CD14-positive monocyte (primary cell): ENCODE measurements at regions not wholly inside any gene's neighbourhood (a gene's known extent, or its start where the extent isn't known, plus 50 kb on each side); places are given as distances from the start of the nearest gene placed in this dataset.

Experiments used
- DNase-seq, 3 donors: peaks; one replicate each; pipeline ENCODE4 v3.0.0-alpha.2; 2011 to 2022
- H2AFZ ChIP-seq: 2 replicates; pipeline ENCODE4 v1.6.0; 2012; ENCODE audit warnings: mild to moderate bottlenecking, low read depth, low read length, inconsistent platforms; ENCODE audit not compliant: insufficient read depth, poor library complexity, severe bottlenecking
- H3K27ac ChIP-seq, 2 donors: 1 replicate in 1 of 2; 2 replicates in 1 of 2; pipeline ENCODE4 v1.5.1; 2012 to 2013; ENCODE audit warnings: low read length in 2 of 2, control low read depth in 1 of 2, inconsistent platforms in 1 of 2, low read depth in 1 of 2, mild to moderate bottlenecking in 1 of 2
- H3K27me3 ChIP-seq, 2 donors: one replicate each; pipeline versions ENCODE4 v1.6.0 to v1.6.1; 2011 to 2013; ENCODE audit warnings: low read length in 2 of 2; ENCODE audit not compliant: control insufficient read depth in 2 of 2, insufficient read depth in 2 of 2
- H3K36me3 ChIP-seq, 2 donors: replicated peaks in 1 of 2; 1 replicate in 1 of 2; 2 replicates in 1 of 2; pipeline versions ENCODE4 v1.5.1 to v1.6.1; 2012 to 2013; ENCODE audit warnings: low read length in 2 of 2, control low read depth in 1 of 2, inconsistent platforms in 1 of 2, mild to moderate bottlenecking in 1 of 2; ENCODE audit not compliant: insufficient read depth in 2 of 2, control insufficient read depth in 1 of 2
- H3K4me1 ChIP-seq, 2 donors: 1 replicate in 1 of 2; 2 replicates in 1 of 2; pipeline versions ENCODE4 v1.5.1 to v1.6.1; 2012 to 2013; ENCODE audit warnings: low read length in 2 of 2, control low read depth in 1 of 2, inconsistent platforms in 1 of 2, mild to moderate bottlenecking in 1 of 2, moderate library complexity in 1 of 2; ENCODE audit not compliant: insufficient read depth in 2 of 2, control insufficient read depth in 1 of 2
- H3K4me2 ChIP-seq: replicated peaks from 2 replicates; pipeline ENCODE3; 2012; ENCODE audit warnings: low read length, moderate library complexity, mild to moderate bottlenecking; ENCODE audit not compliant: poor library complexity, severe bottlenecking; ENCODE audit errors: extremely low read depth
- H3K4me3 ChIP-seq, 3 experiments: fragments of 200-600 bp in 1 of 3; sonication (generic) in 1 of 3; replicated peaks in 1 of 3; 1 replicate in 2 of 3; 2 replicates in 1 of 3; pipeline ENCODE4 v1.5.1; 2011 to 2013; ENCODE audit warnings: low read length in 3 of 3, mild to moderate bottlenecking in 3 of 3, control low read depth in 2 of 3, low read depth in 2 of 3, inconsistent platforms in 1 of 3, moderate library complexity in 1 of 3
- H3K79me2 ChIP-seq: 2 replicates; pipeline ENCODE4 v1.6.0; 2012; ENCODE audit warnings: mild to moderate bottlenecking, control low read depth, inconsistent platforms, low read length, moderate library complexity; ENCODE audit not compliant: insufficient read depth
- H3K9ac ChIP-seq: 2 replicates; pipeline ENCODE4 v1.6.0; 2017; ENCODE audit warnings: low read length, mild to moderate bottlenecking; ENCODE audit not compliant: insufficient read depth, poor library complexity, severe bottlenecking
- H3K9me3 ChIP-seq, 2 donors: replicated peaks in 1 of 2; 1 replicate in 1 of 2; 2 replicates in 1 of 2; pipeline versions ENCODE4 v1.5.1 to v1.6.1; 2012 to 2013; ENCODE audit warnings: low read length in 2 of 2, control low read depth in 1 of 2; ENCODE audit not compliant: control insufficient read depth in 1 of 2, insufficient read depth in 1 of 2
- H4K20me1 ChIP-seq: 2 replicates; pipeline ENCODE4 v1.6.0; 2012; ENCODE audit warnings: mild to moderate bottlenecking, low read length, control low read depth, moderate library complexity; ENCODE audit not compliant: insufficient read depth
- H3K27ac Mint-ChIP-seq, 7 donors: one replicate each; pipeline ENCODE4 v1.8.0; 2020; ENCODE audit warnings: mild to moderate bottlenecking in 7 of 7, mixed read lengths in 7 of 7, moderate library complexity in 6 of 7, inconsistent platforms in 2 of 7
- H3K27me3 Mint-ChIP-seq, 3 donors: one replicate each; pipeline ENCODE4 v1.8.0; 2021 to 2022; ENCODE audit warnings: low read depth in 3 of 3, mild to moderate bottlenecking in 3 of 3, mixed read lengths in 3 of 3, moderate library complexity in 3 of 3, inconsistent platforms in 1 of 3
- H3K36me3 Mint-ChIP-seq, 2 donors: one replicate each; pipeline ENCODE4 v1.8.0; 2020; ENCODE audit warnings: mixed read lengths in 2 of 2, inconsistent platforms in 1 of 2, mild to moderate bottlenecking in 1 of 2
- H3K4me1 Mint-ChIP-seq: one replicate; pipeline ENCODE4 v1.8.0; 2020; ENCODE audit warnings: mild to moderate bottlenecking, mixed read lengths
- H3K4me3 Mint-ChIP-seq, 2 donors: one replicate each; pipeline ENCODE4 v1.8.0; 2020; ENCODE audit warnings: mild to moderate bottlenecking in 2 of 2, mixed read lengths in 2 of 2, moderate library complexity in 1 of 2
- H3K9me3 Mint-ChIP-seq, 7 donors: one replicate each; pipeline ENCODE4 v1.8.0; 2020 to 2022; ENCODE audit warnings: mixed read lengths in 7 of 7, mild to moderate bottlenecking in 6 of 7, moderate library complexity in 6 of 7, inconsistent platforms in 2 of 7
- whole genome bisulfite sequencing: methylation state at CpG from one replicate; pipeline ENCODE4 v1.1.5; 2013; ENCODE audit warnings: missing lambda C conversion rate; ENCODE audit not compliant: insufficient coverage; 5-methylcytosine and 5-hydroxymethylcytosine counted together
- intact Hi-C, 2 donors: fragments of 100-400 bp; cut with micrococcal nuclease; formaldehyde crosslinking; loops; one replicate each; pipeline versions ENCODE4 v1.15.0 to v1.15.1; 2023
- TF ChIP-seq, protein P1 (sequence below): fragments of 200-600 bp; IDR thresholded peaks from one replicate; pipeline ENCODE4 v1.8.0; 2022; ENCODE audit warnings: antibody characterized with exemption, mild to moderate bottlenecking

DNA sequence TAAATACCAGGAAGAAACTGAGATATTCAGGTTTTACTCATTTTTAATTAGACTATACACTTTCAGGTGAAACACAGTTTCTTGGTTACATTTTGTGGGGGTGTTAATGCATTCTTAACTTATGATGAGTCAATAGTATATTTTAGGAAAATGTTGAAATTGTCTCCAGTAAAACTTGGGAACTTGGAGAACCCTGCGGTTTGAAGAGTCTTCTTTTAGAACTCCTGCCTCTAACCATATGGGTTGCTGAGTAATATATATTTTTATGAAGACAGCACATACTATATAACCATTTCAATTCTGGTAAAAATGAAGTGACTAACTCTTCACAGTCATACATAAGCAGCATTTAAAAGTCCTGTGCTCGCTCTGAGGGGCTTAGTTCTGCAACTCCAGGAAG, 308.2 kb upstream of the LRATD1 start:
- H3K27ac Mint-ChIP-seq, result no peak overlapping the region
- H3K27ac ChIP-seq, result no peak overlapping the region
- no peak overlapping the region for H3K4me2 ChIP-seq
- WGBS, result no CpG with 5 or more reads among the region's 2 CpGs
- no peak overlapping the region for H3K9ac ChIP-seq
- H4K20me1 ChIP-seq, result no peaks in the 10 kb centered on the region
- no peaks in the 10 kb centered on the region for H3K4me1 ChIP-seq
- no peaks in the 10 kb centered on the region for H3K36me3 Mint-ChIP-seq
- H3K36me3 ChIP-seq, result no peaks in the 10 kb centered on the region
- no peaks in the 10 kb centered on the region for H3K27me3 ChIP-seq
- intact Hi-C loops, result no loop called here
- H3K4me1 Mint-ChIP-seq, result no peaks in the 10 kb centered on the region
- H3K79me2 ChIP-seq, result no peaks in the 10 kb centered on the region
- no peak for DNase-seq
- no peak overlapping the region for H2AFZ ChIP-seq
- H3K27me3 Mint-ChIP-seq, result no peaks in the 10 kb centered on the region
- H3K9me3 ChIP-seq, result peaks cover 3 to 6% of the 10 kb centered on the region in 2 donors
- H3K9me3 Mint-ChIP-seq, result peaks cover 0 to 6% (median 0%) of the 10 kb centered on the region in 7 donors
- H3K4me3 Mint-ChIP-seq, result no peak overlapping the region
- no peak overlapping the region for H3K4me3 ChIP-seq
- TF ChIP-seq, protein P1, sequence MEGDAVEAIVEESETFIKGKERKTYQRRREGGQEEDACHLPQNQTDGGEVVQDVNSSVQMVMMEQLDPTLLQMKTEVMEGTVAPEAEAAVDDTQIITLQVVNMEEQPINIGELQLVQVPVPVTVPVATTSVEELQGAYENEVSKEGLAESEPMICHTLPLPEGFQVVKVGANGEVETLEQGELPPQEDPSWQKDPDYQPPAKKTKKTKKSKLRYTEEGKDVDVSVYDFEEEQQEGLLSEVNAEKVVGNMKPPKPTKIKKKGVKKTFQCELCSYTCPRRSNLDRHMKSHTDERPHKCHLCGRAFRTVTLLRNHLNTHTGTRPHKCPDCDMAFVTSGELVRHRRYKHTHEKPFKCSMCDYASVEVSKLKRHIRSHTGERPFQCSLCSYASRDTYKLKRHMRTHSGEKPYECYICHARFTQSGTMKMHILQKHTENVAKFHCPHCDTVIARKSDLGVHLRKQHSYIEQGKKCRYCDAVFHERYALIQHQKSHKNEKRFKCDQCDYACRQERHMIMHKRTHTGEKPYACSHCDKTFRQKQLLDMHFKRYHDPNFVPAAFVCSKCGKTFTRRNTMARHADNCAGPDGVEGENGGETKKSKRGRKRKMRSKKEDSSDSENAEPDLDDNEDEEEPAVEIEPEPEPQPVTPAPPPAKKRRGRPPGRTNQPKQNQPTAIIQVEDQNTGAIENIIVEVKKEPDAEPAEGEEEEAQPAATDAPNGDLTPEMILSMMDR, result no peak

DNA sequence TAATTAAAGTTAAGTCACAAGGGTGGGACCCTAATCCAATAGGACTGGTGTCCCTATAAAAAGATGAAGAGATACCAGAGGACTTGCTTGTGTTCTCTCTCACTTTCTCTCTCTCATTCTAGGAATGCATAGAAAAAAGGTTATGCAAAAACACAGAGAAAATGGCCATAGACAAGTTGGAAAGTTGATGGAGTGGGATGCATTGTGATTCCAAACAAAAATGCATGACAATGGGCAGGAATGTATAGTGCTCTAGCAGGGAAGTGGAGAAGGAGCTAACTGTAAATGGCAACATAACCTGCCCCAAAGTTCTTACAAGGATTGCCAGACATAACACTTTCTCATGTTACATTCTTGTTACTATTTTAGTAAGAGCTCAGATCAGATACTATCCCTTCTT, 301.6 kb upstream of the LRATD1 start:
- no peak overlapping the region for H3K4me2 ChIP-seq
- Mint-ChIP-seq H3K27me3 (no peaks in the 10 kb centered on the region), H3K9me3 (peaks cover 0 to 3% (median 2%) of the 10 kb centered on the region in 7 donors), H3K36me3 (no peaks in the 10 kb centered on the region), H3K27ac (no peak overlapping the region), H3K4me1 (no peaks in the 10 kb centered on the region), H3K4me3 (no peak overlapping the region)
- no peak overlapping the region for H3K27ac ChIP-seq
- no peaks in the 10 kb centered on the region for H3K4me1 ChIP-seq
- no peaks in the 10 kb centered on the region for H3K36me3 ChIP-seq
- H3K79me2 ChIP-seq, result no peaks in the 10 kb centered on the region
- H4K20me1 ChIP-seq, result no peaks in the 10 kb centered on the region
- TF ChIP-seq, protein P1, result no peak
- H3K9me3 ChIP-seq, result peaks cover 3 to 10% of the 10 kb centered on the region in 2 donors
- no peak for DNase-seq
- H2AFZ ChIP-seq, result no peak overlapping the region
- H3K4me3 ChIP-seq, result no peak overlapping the region
- no peak overlapping the region for H3K9ac ChIP-seq
- no peaks in the 10 kb centered on the region for H3K27me3 ChIP-seq
- intact Hi-C loops, result no loop called here
